GM21786 (cell line): ENCODE measurements at regions not wholly inside any gene's neighbourhood (a gene's known extent, or its start where the extent isn't known, plus 50 kb on each side); places are given as distances from the start of the nearest gene placed in this dataset.

Experiments used
- ATAC-seq: cut with Tn5 transposase; IDR thresholded peaks from one replicate; pipeline ENCODE4 v1.9.1; 2021; ENCODE audit not compliant: unreplicated experiment

GRCh38 chr11:19374151-19374569 lies 133.4 kb upstream of the E2F8 start:
- ATAC-seq, result no peak

GRCh38 chr11:19372381-19372780 lies 131.6 kb upstream of the E2F8 start:
- ATAC-seq, result no peak

- ATAC-seq, result no peak
Observed at GRCh38 chr11:19370100-19370861, 129.5 kb upstream of the E2F8 start.

- no peak for ATAC-seq
Observed at GRCh38 chr11:19368726-19369375, 128.1 kb upstream of the E2F8 start.

GRCh38 chr11:19366992-19367709 lies 126.4 kb upstream of the E2F8 start:
- no peak for ATAC-seq

GRCh38 chr11:19365743-19366410 lies 125.1 kb upstream of the E2F8 start:
- no peak for ATAC-seq

- no peak for ATAC-seq
Observed at GRCh38 chr11:19359221-19360000, 118.7 kb upstream of the E2F8 start.

GRCh38 chr11:19357943-19358342 lies 117.2 kb upstream of the E2F8 start:
- ATAC-seq, result no peak

GRCh38 chr11:19355601-19356000 lies 114.9 kb upstream of the E2F8 start:
- no peak for ATAC-seq

GRCh38 chr11:19353287-19353850 lies 112.6 kb upstream of the E2F8 start:
- ATAC-seq, result no peak

- ATAC-seq, result no peak
Observed at GRCh38 chr11:19352771-19353160, 112.0 kb upstream of the E2F8 start.

GRCh38 chr11:19352072-19352770 lies 111.5 kb upstream of the E2F8 start:
- no peak for ATAC-seq

- no peak for ATAC-seq
Observed at GRCh38 chr11:19351426-19351825, 110.7 kb upstream of the E2F8 start.

GRCh38 chr11:19350160-19350559 lies 109.4 kb upstream of the E2F8 start:
- no peak for ATAC-seq

- ATAC-seq, result no peak
Observed at GRCh38 chr11:19349340-19350025, 108.7 kb upstream of the E2F8 start.

GRCh38 chr11:19347911-19348310 lies 107.2 kb upstream of the E2F8 start:
- no peak for ATAC-seq

- no peak for ATAC-seq
Observed at GRCh38 chr11:19345848-19346681, 105.3 kb upstream of the E2F8 start.

- ATAC-seq, result no peak
Observed at GRCh38 chr11:19345519-19345847, 104.7 kb upstream of the E2F8 start.
